RWPE1 (cell line): ENCODE measurements at regions not wholly inside any gene's neighbourhood (a gene's known extent, or its start where the extent isn't known, plus 50 kb on each side); places are given as distances from the start of the nearest gene placed in this dataset.
"Not testable (repeated sequence)": the region's sequence is repeated elsewhere in the genome, so short reads cannot be mapped to it uniquely, and the experiment has no call there.

Source experiments
- CTCF ChIA-PET: fragments of 350-600 bp; sonication (Branson Sonifier 250); formaldehyde crosslinking; extraction: SDS; loops from one replicate; lab custom pipeline; 2021; lab: Yijun Ruan, JAX
- POLR2A ChIA-PET: fragments of 400-600 bp; formaldehyde crosslinking; extraction: SDS; loops from one replicate; lab custom pipeline; 2020; ENCODE audit warnings: antibody characterized with exemption; ENCODE audit not compliant: low non-redundant PET; lab: Yijun Ruan, JAX
- DNase-seq: peaks from one replicate; pipeline ENCODE4 v3.0.0; 2012; ENCODE audit warnings: low spot score
- H3K27ac ChIP-seq: fragments of 450-650 bp; 2 replicates; pipeline ENCODE4 v1.5.1; 2017
- CTCF ChIP-seq: fragments of 450-650 bp; conservative IDR thresholded peaks from 2 replicates; pipeline ENCODE4 v1.5.1; 2017; ENCODE audit warnings: low read depth, mild to moderate bottlenecking

- ChIA-PET POLR2A (no interaction called here), CTCF (no interaction called here)
- DNase-seq, result no peak
- no peak for TF ChIP-seq CTCF
- H3K27ac ChIP-seq, result no peak overlapping the region
Measured at GRCh38 chr10:33963729-33964128, 629.3 kb upstream of the NRP1 start.

- POLR2A ChIA-PET, DNase-seq, H3K27ac ChIP-seq, CTCF ChIA-PET: not testable (repeated sequence)
Measured at GRCh38 chr10:33956322-33956721, 621.9 kb upstream of the NRP1 start.

- ChIA-PET POLR2A (no interaction called here), CTCF (interaction anchor here (0.7 kb wide), 1 partner anchor 277 kb away, joined by 4 read pairs; no protein-coding TSS in a partner anchor)
- H3K27ac ChIP-seq, result no peak overlapping the region
- no peak for DNase-seq
- TF ChIP-seq CTCF, result no peak
Measured at GRCh38 chr10:33955676-33956075, 621.2 kb upstream of the NRP1 start.

- POLR2A ChIA-PET, result no interaction called here
- peak; percentile 34 for DNase-seq
- CTCF ChIA-PET, result no interaction called here
- H3K27ac ChIP-seq, result no peak overlapping the region
- no peak for TF ChIP-seq CTCF
Measured at GRCh38 chr10:33952692-33953360, 618.4 kb upstream of the NRP1 start.

GRCh38 chr10:33950206-33950605 lies 615.7 kb upstream of the NRP1 start:
- ChIA-PET CTCF (interaction anchor here (0.6 kb wide), 2 partner anchors 126 to 677 kb away, joined by 3 read pairs; no protein-coding TSS in a partner anchor), POLR2A (no interaction called here)
- no peak for DNase-seq
- TF ChIP-seq CTCF, result no peak
- H3K27ac ChIP-seq, result no peak overlapping the region

GRCh38 chr10:33947544-33947943 lies 613.1 kb upstream of the NRP1 start:
- no peak for TF ChIP-seq CTCF
- no peak for DNase-seq
- no peak overlapping the region for H3K27ac ChIP-seq
- POLR2A ChIA-PET, result no interaction called here
- CTCF ChIA-PET, result no interaction called here

DNA sequence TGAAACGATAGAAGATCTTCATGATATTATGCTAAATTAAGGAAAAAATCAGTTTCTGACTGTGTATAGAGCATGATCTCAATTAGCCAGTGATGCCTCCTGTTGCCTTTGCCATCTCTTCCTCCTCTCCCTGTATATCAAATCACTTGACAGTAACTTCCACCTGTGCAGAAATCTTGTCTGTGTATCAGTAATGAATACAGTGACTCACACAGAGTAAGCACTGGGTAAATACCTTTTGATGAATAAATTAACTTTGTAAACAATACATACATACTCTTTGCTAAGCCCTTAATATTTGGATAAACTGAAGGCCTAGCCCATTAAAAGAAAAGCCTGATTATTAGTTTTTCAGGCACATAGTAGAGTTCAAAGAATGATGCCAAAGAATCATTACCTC lies 610.6 kb upstream of the NRP1 start:
- no peak for TF ChIP-seq CTCF
- ChIA-PET CTCF (no interaction called here), POLR2A (no interaction called here)
- no peak overlapping the region for H3K27ac ChIP-seq
- DNase-seq, result no peak
